K562 (cell line): ENCODE measurements at regions not wholly inside any gene's neighbourhood (a gene's known extent, or its start where the extent isn't known, plus 50 kb on each side); places are given as distances from the start of the nearest gene placed in this dataset.

Source experiments
- ATAC-seq: fragments of 200-7000 bp; cut with Tn5 transposase; 3 replicates; pipeline ENCODE4 v1.9.1; 2020; ENCODE audit warnings: moderate library complexity
- BruUV-seq: library from RNA; stranded (reverse); fragments of 400-500 nt; replicated peaks from 2 replicates; lab custom pipeline; 2021; lab: Mats Ljungman, UMichigan
- CTCF ChIA-PET: fragments of 300-600 bp; formaldehyde crosslinking; extraction: SDS; loops from one replicate; lab custom pipeline; 2021; ENCODE audit warnings: low intra/inter-chr PET ratio; lab: Yijun Ruan, JAX
- POLR2A ChIA-PET: fragments of 300-600, 350-650 bp; sonication (Branson Sonifier 250); formaldehyde crosslinking; extraction: SDS; loops from one replicate; lab custom pipeline; 2021; ENCODE audit warnings: antibody characterized with exemption, inconsistent platforms; lab: Yijun Ruan, JAX
- DNase-seq, 4 experiments: peaks; one replicate each; pipeline versions ENCODE4 v3.0.0 to v3.0.0-alpha.2; 2011 to 2018; ENCODE audit warnings: low spot score in 3 of 4, mixed read lengths in 3 of 4; ENCODE audit errors: extremely low read depth in 1 of 4
- FAIRE-seq: peaks from 2 replicates; lab custom pipeline; 2011; peaks lifted over from hg19 to GRCh38; lab: Jason Lieb, UNC
- H2AFZ ChIP-seq: 2 replicates; pipeline ENCODE4 v1.6.0; 2011; ENCODE audit warnings: low read depth, low read length, control low read depth, inconsistent platforms
- H3K27ac ChIP-seq: fragments of 200-600 bp; 3 replicates; pipeline ENCODE4 v1.8.0; 2011; ENCODE audit warnings: low read depth, mild to moderate bottlenecking, control low read depth, inconsistent platforms, low read length, moderate library complexity, mixed read lengths; ENCODE audit errors: extremely low read depth
- H3K27me3 ChIP-seq, 2 experiments: fragments of 300-600 bp in 1 of 2; 2 replicates in 1 of 2; 3 replicates in 1 of 2; pipeline versions ENCODE4 v1.6.0 to v1.8.0; 2011; ENCODE audit warnings: inconsistent platforms in 2 of 2, low read length in 2 of 2, mild to moderate bottlenecking in 1 of 2, mixed read lengths in 1 of 2, moderate library complexity in 1 of 2; ENCODE audit not compliant: control insufficient read depth in 2 of 2, insufficient read depth in 2 of 2
- H3K36me3 ChIP-seq: fragments of 300-600 bp; 3 replicates; pipeline ENCODE4 v1.8.0; 2011; ENCODE audit warnings: mild to moderate bottlenecking, low read length, inconsistent platforms; ENCODE audit not compliant: control insufficient read depth, insufficient read depth
- H3K4me1 ChIP-seq, 2 experiments: fragments of 200-600 bp in 1 of 2; replicated peaks in 1 of 2; 2 replicates in 1 of 2; 3 replicates in 1 of 2; pipeline versions ENCODE4 v1.5.1 to v1.8.0; 2011; ENCODE audit warnings: inconsistent platforms in 2 of 2, low read length in 2 of 2, mild to moderate bottlenecking in 1 of 2, mixed read lengths in 1 of 2, moderate library complexity in 1 of 2; ENCODE audit not compliant: control insufficient read depth in 2 of 2, insufficient read depth in 2 of 2
- H3K4me2 ChIP-seq: 2 replicates; pipeline ENCODE4 v1.6.1; 2011; ENCODE audit warnings: low read length, control low read depth, inconsistent platforms, mixed read lengths; ENCODE audit not compliant: insufficient read depth
- H3K4me3 ChIP-seq: fragments of 200-600 bp; sonication (generic), shearing (Covaris generic); 2 replicates; pipeline ENCODE4 v1.5.1; 2016; ENCODE audit warnings: control low read depth, inconsistent platforms
- H3K79me2 ChIP-seq: fragments of 200-600 bp; 3 replicates; pipeline ENCODE4 v1.8.0; 2011; ENCODE audit warnings: low read length, inconsistent platforms; ENCODE audit not compliant: control insufficient read depth, insufficient read depth
- H3K9ac ChIP-seq, 2 experiments: 2 replicates each; pipeline versions ENCODE4 v1.6.0 to v1.6.1; 2011; ENCODE audit warnings: low read depth in 2 of 2, low read length in 2 of 2, control low read depth in 1 of 2, inconsistent platforms in 1 of 2, mild to moderate bottlenecking in 1 of 2, mixed read lengths in 1 of 2; ENCODE audit not compliant: insufficient read depth in 1 of 2
- H3K9me1 ChIP-seq: one replicate; pipeline ENCODE4 v1.6.0; 2011; ENCODE audit warnings: inconsistent platforms, mild to moderate bottlenecking, low read length, moderate library complexity; ENCODE audit not compliant: control insufficient read depth, insufficient read depth
- H3K9me3 ChIP-seq: replicated peaks from 2 replicates; pipeline ENCODE4 v1.5.1; 2011; ENCODE audit warnings: low read depth, low read length, inconsistent platforms; ENCODE audit not compliant: control insufficient read depth, insufficient read depth
- H4K20me1 ChIP-seq: replicated peaks from 2 replicates; pipeline ENCODE4 v1.6.1; 2011; ENCODE audit warnings: low read length, inconsistent platforms, mixed read lengths; ENCODE audit not compliant: control insufficient read depth, insufficient read depth
- CCNT2 ChIP-seq: IDR thresholded peaks from 2 replicates; pipeline ENCODE4 v1.6.1; 2011; ENCODE audit warnings: borderline replicate concordance, low read depth, mild to moderate bottlenecking, moderate library complexity, mixed read lengths, low read length; ENCODE audit not compliant: insufficient read length; ENCODE audit errors: extremely low read depth
- MTA2 ChIP-seq: fragments of 450-650 bp; IDR thresholded peaks from 2 replicates; pipeline ENCODE4 v1.6.1; 2016; ENCODE audit warnings: low read depth
- NUFIP1 ChIP-seq: fragments of 450-650 bp; IDR thresholded peaks from 2 replicates; pipeline ENCODE4 v1.6.1; 2018; ENCODE audit not compliant: partially characterized antibody
- SP1 ChIP-seq: sonication (generic); formaldehyde crosslinking; IDR thresholded peaks from 2 replicates; pipeline ENCODE4 v1.8.1; 2022; ENCODE audit warnings: mild to moderate bottlenecking, missing genetic modification reagents
- ZBED1 ChIP-seq: IDR thresholded peaks from 2 replicates; pipeline ENCODE4 v1.6.1; 2014
- ZFP36 ChIP-seq: fragments of 150-350 bp; IDR thresholded peaks from 2 replicates; pipeline ENCODE4 v1.6.1; 2018; ENCODE audit warnings: low read length, low read depth; ENCODE audit not compliant: partially characterized antibody
- WGBS: fragments of 100-300 bp; shearing (Covaris generic); methylation state at CpG from one replicate; pipeline ENCODE4 v1.1.6; 2016; ENCODE audit warnings: low coverage, mixed read lengths; ENCODE audit not compliant: insufficient coverage; ENCODE audit errors: missing lambda C conversion rate; 5-methylcytosine and 5-hydroxymethylcytosine counted together
- in situ Hi-C: fragments of 300-500 bp; cut with MboI; formaldehyde crosslinking; loops from 4 replicates; pipeline ENCODE4 v1.15.0; 2018; ENCODE audit warnings: inconsistent platforms, mixed read lengths
- intact Hi-C: fragments of 100-400 bp; cut with micrococcal nuclease; formaldehyde crosslinking; loops from 2 replicates; pipeline ENCODE4 v1.14.2; 2022
- TF ChIP-seq, protein P1 (sequence below): fragments of 450-650 bp; IDR thresholded peaks from 2 replicates; pipeline ENCODE4 v1.6.1; 2016
- TF ChIP-seq, protein P2 (sequence below): fragments of 250-450 bp; sonication (Bioruptor Pico); IDR thresholded peaks from 2 replicates; pipeline ENCODE4 v1.4.0; 2020
- TF ChIP-seq, protein P3 (sequence below): fragments of 250-450 bp; sonication (Bioruptor Pico); IDR thresholded peaks from 2 replicates; pipeline ENCODE4 v1.4.0; 2020; ENCODE audit warnings: borderline replicate concordance

DNA sequence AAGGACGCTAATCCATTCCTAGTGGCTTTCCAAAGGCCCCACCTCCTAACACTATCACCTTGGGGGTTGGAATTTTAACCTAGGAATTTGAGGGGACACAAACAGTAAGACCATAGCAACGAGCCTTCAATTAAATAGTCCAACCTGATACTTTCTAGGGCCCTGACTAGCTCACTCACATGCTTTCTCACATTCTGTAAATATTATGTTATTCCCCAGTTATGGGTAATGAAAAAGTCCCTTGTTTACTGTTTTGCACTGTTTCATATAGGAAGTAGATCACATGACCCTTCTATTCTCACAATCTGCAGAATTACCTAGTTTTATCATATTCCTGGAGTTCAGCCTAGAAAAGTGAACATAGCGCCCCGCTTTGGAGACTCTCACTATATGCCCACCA, 1212.1 kb upstream of the ACVR2A start:
- Histone ChIP-seq H3K27me3 (no peaks in the 10 kb centered on the region), H3K9me1 (no peaks in the 10 kb centered on the region), H4K20me1 (no peaks in the 10 kb centered on the region), H3K79me2 (no peaks in the 10 kb centered on the region), H3K4me3 (no peak overlapping the region), H2AFZ (no peak overlapping the region), H3K27ac (no peak overlapping the region), H3K9ac (no peak overlapping the region), H3K9me3 (peaks cover 1% of the 10 kb centered on the region; the same call in 1 of the 2 replicates), H3K4me2 (no peak overlapping the region), H3K4me1 (no peaks in the 10 kb centered on the region), H3K36me3 (no peaks in the 10 kb centered on the region)
- intact Hi-C loops (no loop called here), in situ Hi-C loops (no loop called here)
- WGBS = 0% methylated on average over 4 of the region's 4 CpGs
- no peak for ATAC-seq
- FAIRE-seq = no peak
- no TSS peak for BruUV-seq
- ChIA-PET POLR2A (no interaction called here), CTCF (no interaction called here)
- DNase-seq = no peak
- no peak for TF ChIP-seq SP1 (CRISPR knock-in tag)
- TF ChIP-seq ZBED1 = no peak
- TF ChIP-seq, protein P1, sequence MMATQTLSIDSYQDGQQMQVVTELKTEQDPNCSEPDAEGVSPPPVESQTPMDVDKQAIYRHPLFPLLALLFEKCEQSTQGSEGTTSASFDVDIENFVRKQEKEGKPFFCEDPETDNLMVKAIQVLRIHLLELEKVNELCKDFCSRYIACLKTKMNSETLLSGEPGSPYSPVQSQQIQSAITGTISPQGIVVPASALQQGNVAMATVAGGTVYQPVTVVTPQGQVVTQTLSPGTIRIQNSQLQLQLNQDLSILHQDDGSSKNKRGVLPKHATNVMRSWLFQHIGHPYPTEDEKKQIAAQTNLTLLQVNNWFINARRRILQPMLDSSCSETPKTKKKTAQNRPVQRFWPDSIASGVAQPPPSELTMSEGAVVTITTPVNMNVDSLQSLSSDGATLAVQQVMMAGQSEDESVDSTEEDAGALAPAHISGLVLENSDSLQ = no peak
- TF ChIP-seq, protein P2, sequence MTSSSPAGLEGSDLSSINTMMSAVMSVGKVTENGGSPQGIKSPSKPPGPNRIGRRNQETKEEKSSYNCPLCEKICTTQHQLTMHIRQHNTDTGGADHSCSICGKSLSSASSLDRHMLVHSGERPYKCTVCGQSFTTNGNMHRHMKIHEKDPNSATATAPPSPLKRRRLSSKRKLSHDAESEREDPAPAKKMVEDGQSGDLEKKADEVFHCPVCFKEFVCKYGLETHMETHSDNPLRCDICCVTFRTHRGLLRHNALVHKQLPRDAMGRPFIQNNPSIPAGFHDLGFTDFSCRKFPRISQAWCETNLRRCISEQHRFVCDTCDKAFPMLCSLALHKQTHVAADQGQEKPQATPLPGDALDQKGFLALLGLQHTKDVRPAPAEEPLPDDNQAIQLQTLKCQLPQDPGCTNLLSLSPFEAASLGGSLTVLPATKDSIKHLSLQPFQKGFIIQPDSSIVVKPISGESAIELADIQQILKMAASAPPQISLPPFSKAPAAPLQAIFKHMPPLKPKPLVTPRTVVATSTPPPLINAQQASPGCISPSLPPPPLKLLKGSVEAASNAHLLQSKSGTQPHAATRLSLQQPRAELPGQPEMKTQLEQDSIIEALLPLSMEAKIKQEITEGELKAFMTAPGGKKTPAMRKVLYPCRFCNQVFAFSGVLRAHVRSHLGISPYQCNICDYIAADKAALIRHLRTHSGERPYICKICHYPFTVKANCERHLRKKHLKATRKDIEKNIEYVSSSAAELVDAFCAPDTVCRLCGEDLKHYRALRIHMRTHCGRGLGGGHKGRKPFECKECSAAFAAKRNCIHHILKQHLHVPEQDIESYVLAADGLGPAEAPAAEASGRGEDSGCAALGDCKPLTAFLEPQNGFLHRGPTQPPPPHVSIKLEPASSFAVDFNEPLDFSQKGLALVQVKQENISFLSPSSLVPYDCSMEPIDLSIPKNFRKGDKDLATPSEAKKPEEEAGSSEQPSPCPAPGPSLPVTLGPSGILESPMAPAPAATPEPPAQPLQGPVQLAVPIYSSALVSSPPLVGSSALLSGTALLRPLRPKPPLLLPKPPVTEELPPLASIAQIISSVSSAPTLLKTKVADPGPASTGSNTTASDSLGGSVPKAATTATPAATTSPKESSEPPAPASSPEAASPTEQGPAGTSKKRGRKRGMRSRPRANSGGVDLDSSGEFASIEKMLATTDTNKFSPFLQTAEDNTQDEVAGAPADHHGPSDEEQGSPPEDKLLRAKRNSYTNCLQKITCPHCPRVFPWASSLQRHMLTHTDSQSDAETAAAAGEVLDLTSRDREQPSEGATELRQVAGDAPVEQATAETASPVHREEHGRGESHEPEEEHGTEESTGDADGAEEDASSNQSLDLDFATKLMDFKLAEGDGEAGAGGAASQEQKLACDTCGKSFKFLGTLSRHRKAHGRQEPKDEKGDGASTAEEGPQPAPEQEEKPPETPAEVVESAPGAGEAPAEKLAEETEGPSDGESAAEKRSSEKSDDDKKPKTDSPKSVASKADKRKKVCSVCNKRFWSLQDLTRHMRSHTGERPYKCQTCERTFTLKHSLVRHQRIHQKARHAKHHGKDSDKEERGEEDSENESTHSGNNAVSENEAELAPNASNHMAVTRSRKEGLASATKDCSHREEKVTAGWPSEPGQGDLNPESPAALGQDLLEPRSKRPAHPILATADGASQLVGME (CRISPR knock-in tag) = no peak
- TF ChIP-seq NUFIP1 = no peak
- TF ChIP-seq, protein P3, sequence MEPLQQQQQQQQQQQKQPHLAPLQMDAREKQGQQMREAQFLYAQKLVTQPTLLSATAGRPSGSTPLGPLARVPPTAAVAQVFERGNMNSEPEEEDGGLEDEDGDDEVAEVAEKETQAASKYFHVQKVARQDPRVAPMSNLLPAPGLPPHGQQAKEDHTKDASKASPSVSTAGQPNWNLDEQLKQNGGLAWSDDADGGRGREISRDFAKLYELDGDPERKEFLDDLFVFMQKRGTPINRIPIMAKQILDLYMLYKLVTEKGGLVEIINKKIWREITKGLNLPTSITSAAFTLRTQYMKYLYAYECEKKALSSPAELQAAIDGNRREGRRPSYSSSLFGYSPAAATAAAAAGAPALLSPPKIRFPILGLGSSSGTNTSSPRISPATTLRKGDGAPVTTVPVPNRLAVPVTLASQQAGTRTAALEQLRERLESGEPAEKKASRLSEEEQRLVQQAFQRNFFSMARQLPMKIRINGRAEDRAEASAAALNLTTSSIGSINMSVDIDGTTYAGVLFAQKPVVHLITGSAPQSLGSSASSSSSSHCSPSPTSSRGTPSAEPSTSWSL (CRISPR knock-in tag) = no peak
- TF ChIP-seq ZFP36 = no peak
- TF ChIP-seq CCNT2 = no peak
- no peak for TF ChIP-seq MTA2
